ENCODE measurements at regions not wholly inside any gene's neighbourhood (a gene's known extent, or its start where the extent isn't known, plus 50 kb on each side); places are given as distances from the start of the nearest gene placed in this dataset.

DNA sequence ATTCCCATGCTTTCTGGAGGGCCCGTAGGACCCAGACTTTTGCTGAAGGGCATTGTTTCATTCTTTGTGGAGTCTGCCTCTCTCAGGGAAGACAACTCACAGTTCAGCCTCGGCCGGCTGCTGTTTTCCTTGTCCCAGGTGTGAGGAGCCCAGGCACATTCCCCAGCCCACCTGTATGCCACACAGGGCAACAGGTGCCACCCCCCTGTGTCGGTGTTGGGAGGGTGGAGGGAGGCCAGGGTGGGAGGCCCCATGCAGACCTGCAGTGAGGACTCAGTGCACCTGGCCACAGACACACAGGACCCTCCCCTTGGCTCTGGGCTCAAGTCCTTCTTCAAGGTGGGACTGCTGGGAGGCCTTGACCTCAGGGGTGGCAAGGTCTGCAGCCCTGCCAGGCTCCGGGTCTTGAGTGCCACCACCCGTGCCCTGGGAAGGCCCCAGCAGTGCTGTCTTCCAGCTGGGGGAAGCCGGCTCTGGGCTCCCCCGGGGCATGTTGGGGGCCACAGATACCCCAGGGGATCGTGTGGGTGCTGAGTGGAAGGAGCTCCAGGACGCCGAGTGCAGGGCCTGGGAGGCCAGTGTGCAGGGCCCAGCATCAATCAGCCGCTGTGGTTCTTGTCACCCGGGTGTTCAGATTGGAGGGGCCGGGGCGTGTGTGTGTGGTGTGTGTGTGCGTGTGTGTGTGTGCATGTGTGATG lies 1286.1 kb downstream of the BRD1 start:
- DNase-seq = no peak

DNA sequence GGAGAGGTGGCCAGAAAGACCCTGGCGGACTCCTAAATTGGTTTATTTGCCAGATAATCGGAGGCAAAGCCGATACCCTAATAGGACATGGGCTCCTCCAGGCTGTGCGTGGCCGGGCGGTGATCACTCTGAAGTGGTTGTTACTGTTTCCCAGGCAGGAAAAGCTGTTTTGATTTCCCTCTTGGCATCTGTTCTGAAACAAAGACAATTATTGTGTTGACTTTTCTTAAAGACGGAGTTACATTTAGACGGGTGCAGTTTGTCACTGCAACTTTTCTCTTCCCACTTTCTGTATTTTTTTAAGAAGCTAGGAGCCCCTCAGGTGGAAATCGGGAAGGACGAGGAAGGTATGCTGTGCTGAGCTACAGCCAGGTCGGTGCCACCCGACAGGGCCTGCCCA lies 1288.4 kb downstream of the BRD1 start:
- no peak for DNase-seq

DNA sequence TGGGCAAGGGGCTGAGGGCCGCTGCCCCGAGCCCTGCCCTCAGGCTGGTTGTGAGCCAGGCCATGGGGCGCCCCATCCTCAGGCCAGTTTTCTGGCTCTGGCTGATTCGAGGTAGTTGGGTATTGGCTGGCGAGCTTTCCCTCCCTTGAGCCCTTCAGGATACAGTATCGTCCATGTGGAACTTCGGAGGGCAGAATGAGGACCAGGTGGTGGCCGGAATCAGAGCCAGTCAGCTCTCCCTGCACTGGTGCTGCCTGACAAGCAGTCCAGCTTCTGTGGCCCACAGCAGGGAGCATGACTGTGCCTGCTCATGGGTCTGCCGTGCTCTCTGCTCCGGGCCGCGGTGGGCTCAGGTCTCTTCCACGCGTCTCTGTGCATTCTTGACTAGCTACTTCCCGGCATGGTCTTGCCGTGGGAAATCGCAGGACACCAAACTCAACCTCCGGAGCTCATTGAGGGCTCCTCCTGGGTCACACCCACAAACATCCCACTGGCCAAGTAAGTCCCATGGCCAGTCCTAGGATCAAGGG lies 1289.3 kb downstream of the BRD1 start:
- DNase-seq = no peak

DNA sequence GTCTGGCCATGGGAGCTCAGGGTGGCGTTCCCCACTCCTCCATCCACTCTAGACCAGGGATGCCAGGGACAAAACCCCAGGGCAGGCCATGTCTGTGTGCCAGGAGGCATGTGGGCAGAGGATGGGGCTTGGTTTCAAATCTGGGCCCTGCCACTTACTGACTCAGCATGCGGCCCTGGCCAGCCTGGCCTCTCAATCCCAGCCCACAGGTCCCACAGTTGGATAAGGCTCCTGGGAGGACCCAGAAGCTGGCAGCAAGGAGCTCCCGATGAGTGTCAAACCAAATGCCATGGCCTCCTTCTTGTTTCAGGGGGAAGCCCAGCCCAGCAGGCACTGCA lies 1290.4 kb downstream of the BRD1 start:
- DNase-seq = no peak

DNA sequence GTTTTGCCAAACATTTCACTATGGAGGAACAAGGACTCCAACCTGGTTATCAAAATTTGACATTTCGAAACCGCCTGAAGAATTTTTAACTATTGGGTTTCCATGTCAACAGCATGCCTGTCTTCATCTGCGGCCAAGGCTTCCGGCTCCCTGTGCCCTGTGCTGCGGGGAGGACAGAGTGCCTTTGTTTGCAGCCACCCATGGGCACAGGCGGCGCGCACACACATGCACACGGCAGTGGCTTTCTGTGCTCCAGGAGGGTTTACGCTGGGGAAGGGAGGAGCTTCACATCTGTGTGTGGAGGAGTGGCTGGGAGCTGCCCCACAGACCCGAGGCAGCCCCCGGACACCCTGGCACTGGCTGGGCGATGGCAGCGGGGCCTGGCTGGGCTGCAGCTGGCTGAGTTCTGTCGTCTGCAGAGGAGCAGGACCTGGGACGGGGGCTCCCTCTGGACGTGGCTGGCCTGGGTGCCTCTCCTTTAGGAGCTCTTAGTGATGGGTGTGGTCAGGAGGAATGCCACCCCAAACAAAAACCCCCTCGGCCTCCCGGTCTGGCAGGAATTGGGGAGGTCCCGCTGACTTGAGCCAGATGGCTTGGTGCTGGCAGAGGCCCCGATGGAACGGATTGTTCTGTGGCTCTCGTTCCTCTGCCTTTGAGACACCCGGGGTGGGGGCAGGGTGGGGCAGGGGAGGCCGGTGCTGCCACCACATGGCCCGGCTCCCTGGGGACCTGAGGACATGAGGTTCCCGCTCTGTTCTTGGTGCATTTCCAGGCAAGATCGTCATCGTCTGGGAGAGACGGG lies 1290.9 kb downstream of the BRD1 start:
- no peak for DNase-seq

DNA sequence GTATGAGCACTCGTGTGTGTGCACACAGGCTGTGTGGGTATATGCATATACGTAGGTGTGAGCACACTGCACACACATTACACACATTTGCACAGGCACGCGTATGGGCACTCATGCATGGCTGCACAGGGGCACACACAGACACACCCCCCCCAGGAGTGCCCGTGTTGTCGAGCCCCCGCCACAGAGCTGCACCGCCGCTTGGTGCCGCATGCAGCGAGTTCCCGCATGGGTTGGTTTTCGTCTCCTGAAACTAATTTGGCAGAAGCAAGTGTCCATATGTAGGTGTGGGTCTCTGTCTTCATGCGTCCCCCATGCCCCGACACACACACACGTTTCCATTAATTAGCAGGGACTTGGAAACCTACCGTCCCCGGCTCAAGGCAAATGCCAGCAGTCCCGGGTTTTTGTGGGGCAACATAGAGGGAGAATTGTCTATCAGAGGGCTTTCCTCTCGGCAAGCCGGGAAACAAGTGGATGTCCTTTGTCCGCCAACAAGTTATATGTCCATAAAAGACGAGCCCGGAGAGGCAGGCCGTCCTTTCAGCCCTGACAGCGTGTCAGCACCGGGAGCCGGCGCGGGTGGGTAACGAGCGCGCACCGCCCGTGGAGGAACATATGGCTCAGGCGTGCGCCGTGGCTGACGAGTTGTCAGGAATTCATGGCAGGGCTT lies 1291.7 kb downstream of the BRD1 start:
- no peak for DNase-seq

GRCh38 chr22:48534395-48534958 lies 1293.2 kb downstream of the BRD1 start:
- DNase-seq = no peak

GRCh38 chr22:48532986-48533385 lies 1294.7 kb downstream of the BRD1 start:
- no peak for DNase-seq

GRCh38 chr22:48531761-48532435 lies 1295.8 kb downstream of the BRD1 start:
- no peak for DNase-seq

GRCh38 chr22:48531108-48531507 lies 1296.6 kb downstream of the BRD1 start:
- no peak for DNase-seq

GRCh38 chr22:48530666-48531065 lies 1297.0 kb downstream of the BRD1 start:
- DNase-seq = no peak

DNA sequence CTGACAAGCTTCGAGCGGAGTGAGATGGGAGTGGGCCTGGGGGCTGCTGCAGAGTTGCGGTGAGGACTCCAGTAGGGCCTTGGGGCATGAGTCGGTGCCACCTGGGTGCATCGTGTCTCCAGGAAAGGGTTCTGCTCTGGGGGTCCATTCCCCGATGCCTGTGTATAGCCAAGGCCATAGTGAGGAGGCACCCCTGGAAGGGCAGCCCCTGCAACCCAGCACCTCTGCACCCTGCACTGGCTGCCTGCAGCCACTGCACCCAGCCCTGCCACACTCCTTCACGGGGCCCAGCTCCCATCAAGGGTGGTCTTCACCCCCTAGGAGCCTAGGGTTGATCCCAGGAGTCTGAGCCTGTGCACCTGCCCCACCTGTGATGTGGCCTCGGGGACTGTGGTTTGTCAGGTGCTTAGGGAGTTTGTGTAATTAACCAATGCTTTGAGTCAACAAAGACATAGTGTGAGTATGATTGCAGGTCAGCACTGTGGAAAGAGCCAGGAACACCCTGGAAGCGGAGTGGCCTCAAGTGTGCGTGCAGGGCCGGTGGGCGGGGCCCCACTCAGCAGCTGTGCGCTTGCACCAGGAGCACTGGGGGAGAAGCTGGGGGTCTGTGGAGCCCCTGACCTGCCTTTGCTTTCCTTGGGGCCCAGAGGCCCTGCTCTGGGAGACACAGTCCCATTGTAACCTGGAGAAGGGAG lies 1299.3 kb downstream of the BRD1 start:
- no peak for DNase-seq

DNA sequence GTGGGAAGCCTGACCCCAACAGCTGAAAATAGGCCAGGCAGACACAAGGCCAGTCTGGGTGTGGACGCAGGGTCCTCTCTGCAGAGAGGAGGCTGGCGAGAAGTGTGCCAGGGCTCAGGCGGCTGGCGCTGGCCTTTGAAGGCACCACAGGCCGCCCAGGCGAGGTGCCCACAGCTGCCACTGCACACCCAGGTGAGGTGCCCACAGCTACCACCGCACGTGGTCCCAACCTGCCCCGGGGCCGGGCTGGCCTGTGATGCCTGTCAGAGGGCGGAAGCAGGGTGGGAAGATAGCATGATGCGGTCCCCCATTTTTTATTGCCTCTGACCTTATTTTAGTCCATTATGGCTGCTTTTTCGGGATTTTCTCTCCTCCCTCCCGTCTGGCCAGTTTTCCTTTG lies 1303.9 kb downstream of the BRD1 start:
- DNase-seq = no peak

GRCh38 chr22:48523091-48523490 lies 1304.6 kb downstream of the BRD1 start:
- DNase-seq = no peak

DNA sequence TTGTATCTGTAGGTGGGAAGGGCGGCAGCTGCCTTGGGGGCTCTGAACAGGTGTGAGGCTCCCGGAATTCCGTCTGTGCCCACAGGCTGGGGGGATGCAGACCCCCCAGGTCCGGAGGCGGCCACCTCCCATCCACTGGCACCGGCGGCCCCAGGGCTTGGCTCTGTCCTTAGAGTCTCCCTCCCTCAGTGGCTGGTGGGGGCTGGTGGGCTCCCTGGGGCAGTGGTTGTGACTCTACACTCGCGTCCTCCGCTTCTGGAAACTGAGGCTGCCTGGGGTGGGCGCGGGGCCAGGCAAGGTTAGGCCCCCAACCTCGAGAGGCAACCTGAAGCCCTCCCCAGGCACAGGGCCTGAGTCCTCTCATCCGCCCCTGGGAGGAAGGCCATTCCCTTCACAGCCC lies 1305.4 kb downstream of the BRD1 start:
- DNase-seq = no peak

- no peak for DNase-seq
Observed at GRCh38 chr22:48520884-48521588, 1306.6 kb downstream of the BRD1 start.

DNA sequence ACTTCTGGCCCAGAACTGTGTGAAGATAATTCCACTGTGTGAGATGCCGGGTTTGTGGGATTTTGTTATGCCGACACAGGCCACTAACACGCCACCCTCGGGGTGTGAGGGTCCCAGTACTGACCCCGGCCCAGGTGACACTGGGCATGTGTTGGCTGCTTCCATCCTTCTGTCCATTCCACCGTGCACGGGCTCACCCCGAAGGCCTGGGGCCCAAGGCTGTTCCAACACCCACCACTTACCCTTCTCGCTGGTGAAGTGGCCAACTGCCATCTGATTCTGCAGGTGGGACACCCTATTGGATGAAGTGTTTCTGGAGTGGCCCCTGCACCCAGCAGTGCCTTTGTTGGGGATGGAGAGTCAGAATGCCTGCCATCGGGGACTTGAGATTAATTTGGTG lies 1307.5 kb downstream of the BRD1 start:
- DNase-seq = no peak

GRCh38 chr22:48517039-48518030 lies 1310.3 kb downstream of the BRD1 start:
- DNase-seq = no peak

GRCh38 chr22:48516571-48516970 lies 1311.1 kb downstream of the BRD1 start:
- no peak for DNase-seq

- no peak for DNase-seq
Observed at GRCh38 chr22:48515571-48516200, 1312.0 kb downstream of the BRD1 start.
